GM18519 (cell line): ENCODE measurements at regions not wholly inside any gene's neighbourhood (a gene's known extent, or its start where the extent isn't known, plus 50 kb on each side); places are given as distances from the start of the nearest gene placed in this dataset.
"Not testable (repeated sequence)": the region's sequence is repeated elsewhere in the genome, so short reads cannot be mapped to it uniquely, and the experiment has no call there.

ENCODE experiments used
- ATAC-seq: cut with Tn5 transposase; IDR thresholded peaks from one replicate; pipeline ENCODE4 v1.9.1; 2021; ENCODE audit warnings: mild to moderate bottlenecking, moderate library complexity; ENCODE audit not compliant: unreplicated experiment, low FRiP score

DNA sequence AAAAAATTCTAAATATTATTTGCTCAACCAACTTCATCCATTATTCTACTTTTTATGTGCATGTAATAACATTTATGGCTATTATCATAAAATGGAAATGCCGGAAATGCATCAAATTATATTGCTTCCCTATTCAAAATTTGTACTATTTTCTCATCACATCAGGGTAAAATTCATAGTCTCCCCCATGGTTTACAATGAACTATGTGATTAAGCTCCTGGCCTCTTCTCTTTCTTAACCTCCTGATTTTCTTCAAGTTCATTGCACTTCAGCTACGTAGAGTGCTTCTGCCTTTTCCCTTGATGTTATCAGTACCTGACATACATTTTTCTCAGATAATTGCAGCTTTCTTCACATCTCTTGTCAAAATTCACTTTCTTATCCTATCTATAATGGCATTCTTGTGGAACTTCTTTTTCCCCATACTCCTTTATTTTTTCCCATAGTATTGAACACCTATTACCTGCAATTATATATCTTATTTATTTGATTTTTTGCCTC is 699.1 kb upstream of the ADGRB3 start:
- no peak for ATAC-seq

DNA sequence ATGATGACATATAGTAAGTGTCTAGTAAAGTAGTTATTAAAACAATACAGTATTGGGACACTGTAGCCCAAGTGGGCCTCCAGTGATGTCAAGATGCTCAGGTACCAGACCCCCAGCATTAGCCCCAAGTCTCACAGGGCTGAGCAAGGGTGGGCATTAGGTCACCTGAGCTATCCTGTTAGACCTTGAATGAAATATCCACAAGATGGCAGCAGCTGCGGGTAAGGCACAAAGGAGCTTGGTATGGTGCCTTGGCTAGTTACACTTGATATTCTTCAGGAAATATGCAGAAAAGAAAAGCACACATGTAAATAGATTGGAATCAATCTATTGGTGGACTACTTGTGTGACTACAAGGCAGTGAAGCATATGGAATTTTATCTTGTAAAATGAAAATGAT is 701.8 kb upstream of the ADGRB3 start:
- ATAC-seq, result no peak

DNA sequence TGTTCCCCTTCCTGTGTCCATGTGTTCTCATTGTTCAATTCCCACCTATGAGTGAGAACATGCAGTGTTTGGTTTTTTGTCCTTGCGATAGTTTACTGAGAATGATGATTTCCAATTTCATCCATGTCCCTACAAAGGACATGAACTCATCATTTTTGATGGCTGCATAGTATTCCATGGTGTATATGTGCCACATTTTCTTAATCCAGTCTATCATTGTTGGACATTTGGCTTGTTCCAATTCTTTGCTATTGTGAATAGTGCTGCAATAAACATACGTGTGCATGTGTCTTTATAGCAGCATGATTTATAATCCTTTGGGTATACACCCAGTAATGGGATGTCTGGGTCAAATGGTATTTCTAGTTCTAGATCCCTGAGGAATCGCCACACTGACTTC is 712.5 kb upstream of the ADGRB3 start:
- not testable (repeated sequence) for ATAC-seq

DNA sequence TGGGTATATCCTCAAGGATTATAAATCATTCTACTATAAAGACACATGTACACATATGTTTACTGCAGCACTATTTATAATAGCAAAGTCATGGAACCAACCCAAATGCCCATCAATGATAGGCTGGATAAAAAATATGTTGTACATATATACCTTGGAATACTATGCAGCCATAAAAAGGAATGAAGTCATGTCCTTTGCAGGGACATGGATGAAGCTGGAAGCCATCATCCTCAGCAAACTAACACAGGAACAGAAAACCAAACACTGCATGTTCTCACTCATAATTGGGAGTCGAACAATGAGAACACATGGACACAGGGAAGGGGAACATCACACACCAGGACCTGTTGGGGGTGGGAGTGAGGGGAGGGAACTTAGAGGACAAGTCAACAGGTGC is 715.0 kb upstream of the ADGRB3 start:
- ATAC-seq, result not testable (repeated sequence)

DNA sequence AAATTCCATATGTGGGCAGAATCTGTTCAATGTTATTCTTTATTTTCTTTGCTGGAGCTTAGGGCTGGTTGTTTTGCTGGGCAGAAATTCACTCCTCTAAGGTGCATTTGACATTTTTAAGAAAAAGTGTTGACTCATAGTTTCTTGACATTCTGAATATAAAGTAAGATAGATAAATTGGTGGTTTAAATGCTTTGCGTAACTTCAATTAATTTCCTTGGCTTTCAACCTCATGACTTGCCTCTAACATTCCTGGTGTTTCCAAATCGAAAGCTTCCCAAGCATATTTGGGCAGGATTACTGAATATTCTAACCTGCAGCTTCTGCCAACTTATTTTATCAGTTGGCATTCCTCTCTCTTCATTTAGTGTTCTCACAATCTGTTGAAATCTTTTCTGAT is 718.7 kb upstream of the ADGRB3 start:
- ATAC-seq, result no peak

DNA sequence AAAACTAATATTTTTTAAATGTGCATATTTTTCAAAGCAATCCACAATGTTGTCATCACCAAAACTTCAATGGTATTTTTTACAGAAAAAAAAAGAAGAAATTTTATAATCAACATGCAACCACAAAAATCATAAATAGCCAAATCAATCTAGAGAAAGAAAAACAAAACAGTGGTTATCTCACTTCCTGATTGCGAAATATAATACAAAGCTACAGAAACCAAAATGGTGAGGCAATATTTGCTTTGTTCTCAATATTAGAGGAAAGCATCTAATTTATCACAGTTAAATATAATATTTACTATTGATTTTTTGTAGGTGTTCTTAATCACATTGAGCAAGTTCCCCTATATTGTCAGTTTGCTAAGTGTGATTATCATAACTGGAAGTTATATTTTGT is 720.7 kb upstream of the ADGRB3 start:
- no peak for ATAC-seq

DNA sequence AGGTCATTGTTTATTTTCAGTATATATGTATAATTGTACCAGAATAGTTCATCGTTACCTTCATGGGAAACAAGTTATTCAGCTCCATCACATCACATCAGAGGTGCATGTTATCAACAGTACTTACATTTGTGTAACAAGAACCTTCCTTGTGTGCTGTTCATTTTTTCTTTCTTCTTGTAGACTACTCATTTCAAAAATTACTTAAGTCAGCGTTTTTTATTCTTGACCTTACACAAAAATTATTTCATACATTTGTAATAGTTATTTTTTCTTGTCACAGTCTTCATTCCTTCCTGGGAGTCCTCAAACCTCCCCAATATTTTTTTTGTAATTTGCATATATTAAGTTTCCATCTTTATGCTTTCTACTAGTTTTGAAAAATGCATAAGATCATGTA is 725.7 kb upstream of the ADGRB3 start:
- ATAC-seq, result no peak

DNA sequence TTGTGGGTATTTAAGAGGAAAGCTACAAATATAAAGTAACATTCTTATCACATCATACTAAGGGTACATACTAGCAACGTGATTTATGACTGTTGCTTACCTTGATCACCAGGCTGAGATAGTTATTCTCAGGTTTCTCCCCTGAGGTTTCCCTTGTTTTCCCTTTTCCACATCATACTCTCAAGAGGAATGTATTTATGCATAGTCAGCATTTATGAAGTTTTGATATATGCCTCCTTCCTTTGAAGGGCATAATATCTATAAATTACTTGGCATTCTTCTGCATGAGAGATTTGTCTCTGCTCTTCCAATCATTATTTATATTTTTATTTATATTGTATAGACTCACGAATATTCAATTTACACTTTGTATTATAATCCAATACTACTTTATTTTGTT is 726.7 kb upstream of the ADGRB3 start:
- ATAC-seq, result no peak

DNA sequence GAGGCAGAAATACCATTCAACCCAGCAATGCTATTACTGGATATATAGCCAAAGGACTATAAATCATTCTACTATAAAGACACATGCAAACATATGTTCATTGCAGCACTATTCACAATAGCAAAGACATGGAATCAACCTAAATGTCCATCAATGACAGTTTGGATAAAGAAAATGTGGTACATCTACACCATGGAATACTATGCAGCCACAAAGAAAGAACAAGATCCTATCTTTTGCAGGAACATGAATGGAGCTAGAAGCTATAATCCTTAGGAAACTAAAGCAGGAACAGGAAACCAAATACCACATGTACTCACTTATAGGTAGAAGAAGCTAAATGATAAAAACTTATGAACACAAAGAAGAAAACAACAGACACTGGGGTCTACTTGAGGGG is 730.3 kb upstream of the ADGRB3 start:
- ATAC-seq, result not testable (repeated sequence)

DNA sequence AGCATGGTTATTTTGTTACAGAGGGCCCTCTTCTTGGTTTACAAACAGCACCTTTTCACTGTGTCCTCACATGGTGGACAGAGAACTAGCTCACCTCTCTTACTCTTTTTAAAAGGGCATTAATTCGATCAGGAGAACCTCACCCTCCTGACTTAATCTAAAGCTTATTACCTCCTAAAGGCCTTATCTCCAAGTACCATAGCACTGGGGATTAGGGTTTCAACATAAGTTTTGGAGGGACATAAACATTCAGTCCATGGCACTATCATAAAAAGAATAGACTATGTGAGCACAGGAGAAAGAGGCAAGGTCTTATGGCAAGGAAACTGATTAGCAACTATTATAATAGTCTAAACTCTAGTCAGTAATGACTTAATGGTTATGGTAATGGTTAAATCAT is 736.2 kb upstream of the ADGRB3 start:
- no peak for ATAC-seq

DNA sequence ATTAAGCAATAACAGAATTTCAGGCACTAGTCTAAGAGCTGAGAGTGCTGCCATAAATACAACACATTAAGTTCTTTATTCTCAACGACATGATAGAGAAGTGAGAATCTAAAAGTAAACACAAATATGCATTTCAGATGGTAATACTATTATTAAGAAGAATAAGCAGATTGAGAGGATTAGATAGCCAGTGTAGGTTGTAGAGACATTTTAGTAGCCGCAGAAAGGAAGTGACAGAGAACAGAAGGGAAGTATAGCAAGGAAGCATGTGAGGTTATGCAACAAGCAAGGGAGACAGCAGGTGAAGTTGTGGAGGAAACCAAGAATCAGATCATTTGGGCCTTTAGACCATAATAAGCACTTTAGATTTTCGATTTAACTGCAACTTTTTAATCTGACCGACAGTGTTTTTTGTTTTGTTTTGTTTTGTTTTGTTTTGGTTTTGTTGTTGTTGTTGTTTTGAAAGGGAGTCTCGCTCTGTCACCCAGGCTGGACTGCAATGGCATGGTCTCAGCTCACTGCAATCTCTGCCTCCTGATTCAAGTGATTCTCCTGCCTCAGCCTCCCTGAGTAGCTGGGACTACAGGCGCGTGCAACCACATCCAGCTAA is 737.0 kb upstream of the ADGRB3 start:
- no peak for ATAC-seq

DNA sequence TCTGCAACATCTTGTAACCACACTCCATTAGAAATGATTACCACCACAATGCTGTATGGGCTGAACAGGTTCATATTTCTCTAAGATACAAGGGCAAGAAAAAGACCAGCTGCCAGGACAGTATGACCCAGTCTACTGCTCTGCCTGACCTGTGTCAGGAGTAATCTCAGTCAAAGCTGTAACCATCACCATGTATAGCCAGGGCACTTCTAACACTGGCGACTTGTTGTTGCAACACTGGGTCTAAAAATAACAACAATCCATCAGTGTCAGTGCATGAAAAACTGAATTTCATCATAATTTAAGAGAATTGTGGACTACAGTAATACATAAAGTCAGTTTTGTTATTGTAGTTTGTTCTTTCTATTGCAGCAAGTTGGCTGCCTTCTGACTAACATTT is 738.6 kb upstream of the ADGRB3 start:
- ATAC-seq, result no peak

DNA sequence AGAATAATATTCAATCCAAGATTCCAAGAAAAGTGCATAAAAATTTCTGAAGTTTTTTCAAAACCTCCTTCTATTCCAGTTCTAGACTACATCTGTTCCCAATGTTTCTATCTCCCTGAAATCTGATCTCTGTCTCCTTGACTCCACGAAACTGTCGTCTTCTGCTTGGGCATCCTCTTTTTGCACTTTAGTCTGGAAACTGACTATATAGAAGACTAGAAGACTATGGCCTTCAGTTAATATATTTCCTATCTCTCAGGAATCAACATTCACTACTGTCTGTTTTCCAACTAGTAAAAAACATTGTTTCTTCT is 745.4 kb upstream of the ADGRB3 start:
- ATAC-seq, result no peak

DNA sequence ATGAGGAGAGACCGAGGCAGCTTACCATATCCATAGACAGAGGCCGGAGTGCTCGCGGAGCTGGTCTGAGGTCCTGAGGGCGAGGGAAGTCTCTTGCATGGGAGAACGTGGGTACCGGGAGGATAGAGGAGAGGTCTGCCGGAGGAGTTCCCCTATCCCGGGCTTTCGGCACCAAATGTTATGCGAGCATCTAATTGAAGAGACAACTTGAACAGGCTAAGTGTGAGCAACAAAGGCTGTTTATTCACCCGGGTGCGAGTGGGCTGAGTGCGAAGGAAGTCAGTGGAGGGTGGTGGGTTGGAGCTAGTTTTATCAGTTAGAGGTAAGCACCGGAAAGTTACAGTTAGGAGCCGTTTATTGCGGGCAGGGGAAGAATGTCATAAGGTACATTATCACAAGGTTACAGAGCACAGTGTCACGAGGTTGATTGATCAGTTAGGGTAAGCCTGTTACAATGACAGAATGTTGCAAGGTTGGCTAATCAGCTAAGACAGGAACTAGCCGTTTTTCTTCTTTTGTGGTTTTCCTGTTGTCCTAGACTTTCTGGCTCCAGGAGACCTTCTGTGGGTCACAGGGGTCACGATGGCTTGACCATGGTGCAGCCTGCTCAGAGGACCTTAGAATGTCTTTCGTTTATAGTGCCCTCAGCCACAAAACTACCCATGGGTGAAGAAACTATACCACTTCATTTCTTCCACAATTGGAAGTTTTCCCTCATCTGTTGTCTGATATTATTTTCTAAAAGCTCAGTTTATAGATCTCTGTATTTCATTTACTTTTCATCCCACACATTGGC is 746.0 kb upstream of the ADGRB3 start:
- ATAC-seq, result no peak

DNA sequence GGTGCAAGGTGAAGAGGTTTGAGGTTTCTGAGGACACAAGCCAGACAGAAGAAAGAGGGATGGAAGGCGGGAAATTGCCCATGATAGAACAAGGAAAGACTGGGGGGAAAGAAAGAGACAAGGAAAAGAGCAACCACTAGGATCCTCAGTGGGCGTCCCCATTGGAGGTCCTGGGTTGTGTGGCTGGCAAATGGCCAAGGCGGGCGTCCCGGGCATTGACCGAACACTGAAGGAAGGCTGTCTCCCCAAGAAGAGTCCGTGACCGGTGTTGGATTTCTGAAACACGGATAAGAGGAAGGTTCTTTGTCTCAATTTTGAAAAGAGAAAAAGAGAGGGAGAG is 746.6 kb upstream of the ADGRB3 start:
- no peak for ATAC-seq

DNA sequence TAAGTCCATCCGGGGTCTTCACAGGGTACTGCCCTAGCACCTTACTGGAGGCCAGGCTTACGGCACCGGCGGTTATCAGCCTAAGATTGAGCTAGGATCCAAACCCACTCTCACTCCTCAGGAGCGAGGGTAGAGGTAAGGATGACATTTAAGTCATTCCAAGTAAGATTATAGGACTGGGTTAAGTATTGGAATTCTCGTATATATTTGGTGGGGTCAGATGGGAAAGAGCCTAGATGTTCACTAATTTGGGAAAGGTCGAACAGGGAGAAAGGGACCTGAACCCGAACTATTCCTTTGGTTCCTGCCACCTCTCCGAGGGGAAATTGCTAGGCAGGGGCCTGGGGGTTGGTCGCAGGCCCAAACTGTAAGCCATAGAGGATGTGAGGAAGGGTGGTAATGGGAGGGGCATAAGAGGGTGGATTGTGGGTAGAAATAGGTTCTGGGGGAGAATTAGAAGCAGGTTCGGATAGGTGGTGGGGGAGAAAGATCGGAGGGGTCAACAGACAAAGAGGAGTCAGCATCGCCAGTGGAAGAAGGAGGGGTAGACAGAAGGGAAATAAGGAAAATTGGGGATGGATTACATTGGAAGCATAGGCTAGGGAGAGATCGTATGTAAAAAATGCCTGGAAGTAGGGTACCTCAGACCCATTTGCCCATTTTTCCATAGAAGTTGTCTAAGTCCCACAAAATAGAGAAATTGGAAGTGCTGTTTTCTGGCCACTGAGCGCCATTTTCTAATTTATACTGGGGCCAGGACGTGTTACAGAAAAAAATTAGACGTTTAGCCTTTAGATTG is 747.1 kb upstream of the ADGRB3 start:
- no peak for ATAC-seq

DNA sequence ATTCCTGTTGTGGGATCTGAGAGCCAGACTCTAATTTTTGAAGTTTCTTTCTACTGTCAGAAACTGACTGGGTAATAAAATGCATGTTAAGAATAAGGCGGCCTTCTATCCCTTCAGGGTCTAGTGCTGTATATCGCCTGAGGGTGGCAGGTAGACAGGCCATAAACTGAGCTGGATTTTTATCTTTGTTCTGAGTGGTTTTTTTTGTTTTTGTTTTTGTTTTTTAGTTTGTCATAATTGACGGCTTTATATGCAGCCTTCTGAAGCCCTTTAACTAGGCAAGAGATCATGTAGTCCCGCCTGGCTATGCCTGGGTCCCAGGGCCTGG is 747.7 kb upstream of the ADGRB3 start:
- ATAC-seq, result no peak

DNA sequence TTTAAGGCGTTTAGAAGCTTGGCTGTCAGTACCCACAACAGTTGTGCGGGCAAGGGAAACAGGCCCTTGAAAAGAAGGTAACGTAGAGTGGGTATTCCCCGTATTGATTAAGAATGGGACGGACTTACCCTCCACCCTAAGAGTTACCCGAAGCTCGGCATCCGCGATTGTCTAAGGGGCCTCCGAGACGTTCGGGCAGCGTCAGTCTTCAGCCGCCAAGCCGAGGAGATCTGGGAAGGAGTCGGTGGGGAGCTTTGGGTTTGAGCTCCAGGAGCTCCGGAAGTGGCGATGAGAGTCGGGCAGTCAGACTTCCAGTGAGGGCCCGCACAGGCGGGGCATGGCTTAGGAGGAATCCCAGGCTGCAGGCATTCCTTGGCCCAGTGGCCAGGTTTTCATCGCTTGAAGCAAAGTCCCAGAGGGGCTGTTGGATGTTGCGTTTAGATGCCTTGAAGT is 748.2 kb upstream of the ADGRB3 start:
- ATAC-seq, result no peak

DNA sequence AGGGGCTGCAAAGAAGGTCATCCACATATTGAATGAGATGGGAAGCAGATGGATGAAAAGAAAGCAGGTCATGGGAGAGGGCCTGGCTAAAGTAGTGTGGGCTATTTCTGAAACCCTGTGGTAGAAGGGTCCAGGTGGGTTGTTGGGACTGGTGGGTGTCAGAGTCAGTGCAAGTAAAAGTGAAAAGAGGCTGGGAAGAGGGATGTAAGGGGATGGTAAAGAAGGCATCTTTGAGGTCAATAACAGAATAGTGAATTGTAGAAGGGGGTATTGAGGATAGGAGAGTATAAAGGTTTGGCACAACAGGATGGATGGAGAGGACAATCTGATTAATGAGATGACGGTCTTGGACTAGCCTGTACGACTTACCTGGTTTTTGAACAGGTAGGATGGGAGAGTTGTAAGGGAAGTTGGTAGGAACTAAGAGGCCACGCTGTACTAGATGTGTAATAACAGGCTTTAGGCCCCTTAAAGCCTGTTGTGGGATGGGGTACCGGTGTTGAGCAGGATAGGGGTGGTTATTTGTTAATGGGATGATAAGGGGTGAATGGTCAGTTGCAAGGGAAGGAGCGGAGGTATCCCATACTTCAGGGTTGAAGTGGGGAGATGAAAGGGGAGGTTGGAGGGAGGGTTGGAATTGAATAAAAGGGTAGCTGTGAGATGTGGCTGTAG is 748.9 kb upstream of the ADGRB3 start:
- no peak for ATAC-seq

DNA sequence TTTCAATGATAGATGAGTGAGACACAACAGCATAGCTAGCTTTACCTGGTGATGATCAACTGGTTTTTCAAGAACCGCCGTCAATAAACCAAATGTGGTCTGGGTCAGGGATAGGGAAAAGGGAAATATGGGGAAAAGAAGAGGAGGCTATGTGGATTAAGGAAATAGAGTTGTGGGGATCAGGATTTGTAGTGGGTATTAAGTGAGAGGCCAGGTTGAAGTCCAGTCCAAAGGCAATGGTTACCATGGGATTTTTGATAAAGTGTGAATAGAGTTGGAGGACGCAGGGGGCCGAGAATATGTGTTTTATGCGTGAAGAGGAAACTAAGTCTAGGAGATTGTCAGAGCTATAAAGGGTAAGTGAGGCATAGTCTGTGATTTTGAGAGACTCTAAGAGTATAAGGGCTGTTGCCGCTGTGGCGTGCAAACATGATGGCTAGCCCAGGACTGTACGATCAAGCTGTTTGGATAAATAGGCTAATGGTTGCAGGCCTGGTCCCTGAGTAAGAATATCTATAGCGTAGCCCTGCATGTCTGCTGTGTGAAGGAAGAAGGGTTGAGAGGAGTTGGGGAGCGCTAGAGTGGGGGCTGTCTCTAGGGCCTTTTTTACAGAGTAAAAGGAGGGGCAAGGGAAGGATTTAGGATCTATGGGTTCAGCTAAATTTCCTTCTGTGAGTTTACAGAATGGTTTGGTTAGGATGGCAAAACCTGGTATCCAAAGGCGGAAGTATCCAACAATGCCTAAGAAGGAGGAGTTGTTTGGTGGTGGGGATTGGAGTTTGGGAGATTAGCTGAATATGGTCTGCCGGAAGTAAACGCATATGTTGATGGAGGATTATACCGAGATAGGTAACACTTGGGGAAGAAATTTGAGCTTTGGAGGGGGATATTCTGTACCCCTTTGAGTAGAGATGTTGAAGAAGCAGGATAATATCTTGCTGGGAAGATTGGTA is 749.7 kb upstream of the ADGRB3 start:
- ATAC-seq, result no peak
